ENCODE measurements at regions not wholly inside any gene's neighbourhood (a gene's known extent, or its start where the extent isn't known, plus 50 kb on each side); places are given as distances from the start of the nearest gene placed in this dataset.

GRCh38 chr4:25474690-25475089, 97.6 kb downstream of the ANAPC4 start:
- WGBS, 2 experiments (ENCODE audit: low coverage in 1 of 2, low lambda C conversion rate in 2 of 2, missing lambda C conversion rate in 2 of 2) = 61 to 66% methylated on average over 4 of the region's 4 CpGs
- DNase-seq = no peak
- Histone ChIP-seq H3K36me3 (ENCODE audit: low read depth) (no peaks in the 10 kb centered on the region), H2AFZ (no peak overlapping the region), H3K4me1 (ENCODE audit: insufficient read depth) (no peaks in the 10 kb centered on the region), H3K79me2 (ENCODE audit: insufficient read depth) (no peaks in the 10 kb centered on the region), H3K4me2 (ENCODE audit: unreplicated experiment) (no peak overlapping the region), H3K9ac (no peak overlapping the region), H3K9me3 (ENCODE audit: low read depth) (no peaks in the 10 kb centered on the region), H3K4me3 (no peak overlapping the region), H3K27me3 (replicated peaks; ENCODE audit: insufficient read depth) (no peaks in the 10 kb centered on the region; the same call in 1 of the 2 replicates), H3F3A (ENCODE audit: insufficient read depth) (no peaks in the 10 kb centered on the region), H3K27ac (no peak overlapping the region), H3K9me2 (ENCODE audit: insufficient read depth) (no peaks in the 10 kb centered on the region), H4K20me1 (ENCODE audit: insufficient read depth) (no peaks in the 10 kb centered on the region)
- no peak for TF ChIP-seq EZH2phosphoT487 (IDR thresholded peaks at IDR 0.05; ENCODE audit: insufficient read depth, low read depth)
- TF ChIP-seq EZH2 (IDR thresholded peaks at IDR 0.05; ENCODE audit: insufficient read depth, poor library complexity, severe bottlenecking) = no peak
- in situ Hi-C loops (cut with MboI) = no loop called here

GRCh38 chr4:25477221-25477620, 100.2 kb downstream of the ANAPC4 start:
- Histone ChIP-seq H3K9ac (no peak overlapping the region), H2AFZ (no peak overlapping the region), H4K20me1 (ENCODE audit: insufficient read depth) (no peaks in the 10 kb centered on the region), H3K4me3 (no peak overlapping the region), H3K36me3 (ENCODE audit: low read depth) (no peaks in the 10 kb centered on the region), H3K9me2 (ENCODE audit: insufficient read depth) (no peaks in the 10 kb centered on the region), H3K4me1 (ENCODE audit: insufficient read depth) (no peaks in the 10 kb centered on the region), H3K79me2 (ENCODE audit: insufficient read depth) (no peaks in the 10 kb centered on the region), H3F3A (ENCODE audit: insufficient read depth) (no peaks in the 10 kb centered on the region), H3K4me2 (ENCODE audit: unreplicated experiment) (no peak overlapping the region), H3K9me3 (ENCODE audit: low read depth) (no peaks in the 10 kb centered on the region), H3K27ac (no peak overlapping the region), H3K27me3 (replicated peaks; ENCODE audit: insufficient read depth) (no peaks in the 10 kb centered on the region; the same call in 1 of the 2 replicates)
- 47 to 67% methylated on average over 1 of the region's 1 CpG for WGBS, 2 experiments (ENCODE audit: low coverage in 1 of 2, low lambda C conversion rate in 2 of 2, missing lambda C conversion rate in 2 of 2)
- DNase-seq = peak; percentile 20
- TF ChIP-seq EZH2phosphoT487 (IDR thresholded peaks at IDR 0.05; ENCODE audit: insufficient read depth, low read depth) (no peak), EZH2 (IDR thresholded peaks at IDR 0.05; ENCODE audit: insufficient read depth, poor library complexity, severe bottlenecking) (no peak)
- in situ Hi-C loops (cut with MboI) = no loop called here

GRCh38 chr4:25481648-25482047, 104.6 kb downstream of the ANAPC4 start:
- H2AFZ ChIP-seq = no peak overlapping the region
- no peaks in the 10 kb centered on the region for H3F3A ChIP-seq (ENCODE audit: insufficient read depth)
- no peak for DNase-seq
- in situ Hi-C loops (cut with MboI) = no loop called here
- H3K9ac ChIP-seq = no peak overlapping the region
- no peak overlapping the region for H3K4me2 ChIP-seq (ENCODE audit: unreplicated experiment)
- H3K9me2 ChIP-seq (ENCODE audit: insufficient read depth) = no peaks in the 10 kb centered on the region
- no peaks in the 10 kb centered on the region for H4K20me1 ChIP-seq (ENCODE audit: insufficient read depth)
- H3K27me3 ChIP-seq (replicated peaks; ENCODE audit: insufficient read depth) = no peaks in the 10 kb centered on the region
- no peaks in the 10 kb centered on the region for H3K36me3 ChIP-seq (ENCODE audit: low read depth)
- no peak overlapping the region for H3K27ac ChIP-seq
- TF ChIP-seq EZH2 (IDR thresholded peaks at IDR 0.05; ENCODE audit: insufficient read depth, poor library complexity, severe bottlenecking) (no peak), EZH2phosphoT487 (IDR thresholded peaks at IDR 0.05; ENCODE audit: insufficient read depth, low read depth) (no peak)
- no peaks in the 10 kb centered on the region for H3K9me3 ChIP-seq (ENCODE audit: low read depth)
- WGBS, 2 experiments (ENCODE audit: low coverage in 1 of 2, low lambda C conversion rate in 2 of 2, missing lambda C conversion rate in 2 of 2) = 24 to 26% methylated on average over 2 of the region's 2 CpGs
- no peaks in the 10 kb centered on the region for H3K79me2 ChIP-seq (ENCODE audit: insufficient read depth)
- H3K4me1 ChIP-seq (ENCODE audit: insufficient read depth) = no peaks in the 10 kb centered on the region
- no peak overlapping the region for H3K4me3 ChIP-seq

GRCh38 chr4:25484243-25484721, 107.2 kb downstream of the ANAPC4 start:
- Histone ChIP-seq H4K20me1 (ENCODE audit: insufficient read depth) (no peaks in the 10 kb centered on the region), H3F3A (ENCODE audit: insufficient read depth) (no peaks in the 10 kb centered on the region), H2AFZ (no peak overlapping the region), H3K79me2 (ENCODE audit: insufficient read depth) (no peaks in the 10 kb centered on the region), H3K9me3 (ENCODE audit: low read depth) (no peaks in the 10 kb centered on the region), H3K27me3 (replicated peaks; ENCODE audit: insufficient read depth) (no peaks in the 10 kb centered on the region), H3K9ac (no peak overlapping the region), H3K4me2 (ENCODE audit: unreplicated experiment) (no peak overlapping the region), H3K4me1 (ENCODE audit: insufficient read depth) (no peaks in the 10 kb centered on the region), H3K4me3 (no peak overlapping the region), H3K27ac (no peak overlapping the region), H3K36me3 (ENCODE audit: low read depth) (no peaks in the 10 kb centered on the region), H3K9me2 (ENCODE audit: insufficient read depth) (no peaks in the 10 kb centered on the region)
- no peak for DNase-seq
- no peak for TF ChIP-seq EZH2phosphoT487 (IDR thresholded peaks at IDR 0.05; ENCODE audit: insufficient read depth, low read depth)
- TF ChIP-seq EZH2 (IDR thresholded peaks at IDR 0.05; ENCODE audit: insufficient read depth, poor library complexity, severe bottlenecking) = no peak
- 31 to 34% methylated on average over 3 of the region's 3 CpGs for WGBS, 2 experiments (ENCODE audit: low coverage in 1 of 2, low lambda C conversion rate in 2 of 2, missing lambda C conversion rate in 2 of 2)
- in situ Hi-C loops (cut with MboI) = no loop called here

- TF ChIP-seq EZH2phosphoT487 (IDR thresholded peaks at IDR 0.05; ENCODE audit: insufficient read depth, low read depth) = no peak
- no peak for TF ChIP-seq EZH2 (IDR thresholded peaks at IDR 0.05; ENCODE audit: insufficient read depth, poor library complexity, severe bottlenecking)
- Histone ChIP-seq H2AFZ (no peak overlapping the region), H3K9me2 (ENCODE audit: insufficient read depth) (no peaks in the 10 kb centered on the region), H3K36me3 (ENCODE audit: low read depth) (no peaks in the 10 kb centered on the region), H3K79me2 (ENCODE audit: insufficient read depth) (no peaks in the 10 kb centered on the region), H3K9me3 (ENCODE audit: low read depth) (no peaks in the 10 kb centered on the region), H3K4me1 (ENCODE audit: insufficient read depth) (no peaks in the 10 kb centered on the region), H3F3A (ENCODE audit: insufficient read depth) (no peaks in the 10 kb centered on the region), H3K27me3 (replicated peaks; ENCODE audit: insufficient read depth) (no peaks in the 10 kb centered on the region), H3K4me2 (ENCODE audit: unreplicated experiment) (no peak overlapping the region), H4K20me1 (ENCODE audit: insufficient read depth) (no peaks in the 10 kb centered on the region), H3K4me3 (no peak overlapping the region), H3K27ac (no peak overlapping the region), H3K9ac (no peak overlapping the region)
- DNase-seq = no peak
- in situ Hi-C loops (cut with MboI) = no loop called here
- 23 to 25% methylated on average over 6 of the region's 6 CpGs for WGBS, 2 experiments (ENCODE audit: low coverage in 1 of 2, low lambda C conversion rate in 2 of 2, missing lambda C conversion rate in 2 of 2)
Observed at GRCh38 chr4:25485104-25485503, 108.0 kb downstream of the ANAPC4 start.

All from GM23248 (cell line).